PC-3 (cell line): ENCODE measurements at regions not wholly inside any gene's neighbourhood (a gene's known extent, or its start where the extent isn't known, plus 50 kb on each side); places are given as distances from the start of the nearest gene placed in this dataset.

Experiments
- ATAC-seq: fragments of 200-7000 bp; cut with Tn5 transposase; 2 replicates; pipeline ENCODE4 v1.9.1; 2020; ENCODE audit warnings: mild to moderate bottlenecking, moderate library complexity
- BruUV-seq: library from RNA; stranded (reverse); fragments of 400-500 nt; replicated peaks from 2 replicates; lab custom pipeline; 2021; lab: Mats Ljungman, UMichigan
- CTCF ChIA-PET: fragments of 300-600 bp; sonication (Branson Sonifier 250); formaldehyde crosslinking; loops from one replicate; lab custom pipeline; 2022; ENCODE audit warnings: antibody characterized with exemption; lab: Charles Lee
- POLR2A ChIA-PET: fragments of 300-600 bp; sonication (Branson Sonifier 250); formaldehyde crosslinking; loops from one replicate; lab custom pipeline; 2022; ENCODE audit warnings: antibody characterized with exemption; ENCODE audit not compliant: unreplicated experiment; lab: Charles Lee
- DNase-seq: peaks from one replicate; pipeline ENCODE4 v3.0.0-alpha.2; 2015
- H2AFZ ChIP-seq: fragments of 300-600 bp; sonication (generic); 2 replicates; pipeline ENCODE4 v1.6.0; 2016; ENCODE audit warnings: antibody characterized with exemption, low read length
- H3F3A ChIP-seq: fragments of 300-600 bp; sonication (generic); one replicate; pipeline ENCODE4 v1.6.0; 2017; ENCODE audit warnings: antibody characterized with exemption, low read length, control low read depth, mild to moderate bottlenecking; ENCODE audit not compliant: unreplicated experiment
- H3K27ac ChIP-seq: fragments of 300-600 bp; sonication (generic); 2 replicates; pipeline ENCODE4 v1.5.1; 2016; ENCODE audit warnings: mild to moderate bottlenecking, low read length
- H3K27me3 ChIP-seq: fragments of 300-600 bp; sonication (generic); 2 replicates; pipeline ENCODE4 v1.6.1; 2016; ENCODE audit warnings: low read length, mixed read lengths
- H3K36me3 ChIP-seq: fragments of 300-600 bp; sonication (generic); 2 replicates; pipeline ENCODE4 v1.6.1; 2016; ENCODE audit warnings: low read depth, mixed run types, low read length, mixed read lengths
- H3K4me1 ChIP-seq: fragments of 300-600 bp; sonication (generic); 2 replicates; pipeline ENCODE4 v1.5.1; 2016; ENCODE audit warnings: low read length; ENCODE audit not compliant: insufficient read depth
- H3K4me2 ChIP-seq: fragments of 300-600 bp; sonication (generic); 2 replicates; pipeline ENCODE4 v1.6.0; 2016; ENCODE audit warnings: low read length
- H3K4me3 ChIP-seq: fragments of 300-600 bp; sonication (generic); 2 replicates; pipeline ENCODE4 v1.5.1; 2016; ENCODE audit warnings: mild to moderate bottlenecking, low read length, mixed read lengths
- H3K79me2 ChIP-seq: fragments of 300-600 bp; sonication (generic); 2 replicates; pipeline ENCODE4 v1.6.1; 2017; ENCODE audit warnings: low read length, mixed read lengths
- H3K9ac ChIP-seq: fragments of 300-600 bp; sonication (generic); 2 replicates; pipeline ENCODE4 v1.6.0; 2016; ENCODE audit warnings: mild to moderate bottlenecking, low read length
- H3K9me2 ChIP-seq: fragments of 300-600 bp; sonication (generic); replicated peaks from 2 replicates; pipeline ENCODE4 v1.6.1; 2016; ENCODE audit warnings: mixed run types, low read length, mixed read lengths
- H3K9me3 ChIP-seq: fragments of 300-600 bp; sonication (generic); 2 replicates; pipeline ENCODE4 v1.6.1; 2016; ENCODE audit warnings: low read length, mixed read lengths
- H4K20me1 ChIP-seq: fragments of 300-600 bp; sonication (generic); 2 replicates; pipeline ENCODE4 v1.6.1; 2016; ENCODE audit warnings: low read length, mixed read lengths
- CTCF ChIP-seq: fragments of 300-600 bp; sonication (generic); conservative IDR thresholded peaks from 2 replicates; pipeline ENCODE4 v1.5.1; 2017; ENCODE audit warnings: antibody characterized with exemption, low read depth, mild to moderate bottlenecking, low read length
- EZH2 ChIP-seq: fragments of 300-600 bp; sonication (generic); IDR thresholded peaks from one replicate; pipeline ENCODE4 v1.6.1; 2017; ENCODE audit warnings: antibody characterized with exemption, mild to moderate bottlenecking, low read length; ENCODE audit not compliant: unreplicated experiment
- EZH2phosphoT487 ChIP-seq: fragments of 300-600 bp; sonication (generic); IDR thresholded peaks from 2 replicates; pipeline ENCODE4 v1.6.1; 2018; ENCODE audit warnings: mild to moderate bottlenecking, antibody characterized with exemption, low read length, borderline replicate concordance
- intact Hi-C: fragments of 100-400 bp; cut with micrococcal nuclease; formaldehyde crosslinking; loops from 2 replicates; pipeline ENCODE4 v1.9.0; 2023

- intact Hi-C loops: no loop called here
- Histone ChIP-seq H3K4me1 (peaks cover 38% of the 10 kb centered on the region), H3K27me3 (no peaks in the 10 kb centered on the region), H4K20me1 (no peaks in the 10 kb centered on the region), H2AFZ (0 out of 2 replicates have a peak overlapping the region, but pooled peaks have one; percentile 19), H3K27ac (peak overlapping the region; percentile 79), H3K36me3 (peaks cover 3% of the 10 kb centered on the region; the same call in 1 of the 2 replicates), H3K4me2 (peak overlapping the region; percentile 27), H3K9me3 (peaks cover 14% of the 10 kb centered on the region; the same call in 1 of the 2 replicates), H3F3A (no peaks in the 10 kb centered on the region), H3K79me2 (no peaks in the 10 kb centered on the region), H3K9ac (no peak overlapping the region), H3K4me3 (no peak overlapping the region), H3K9me2 (no peaks in the 10 kb centered on the region)
- ATAC-seq (peak; percentile 83), DNase-seq (peak; percentile 91)
- BruUV-seq: no TSS peak
- CTCF ChIA-PET: no interaction called here
- TF ChIP-seq EZH2 (no peak), CTCF (no peak), EZH2phosphoT487 (no peak)
- POLR2A ChIA-PET: interaction anchor here (0.6 to 0.8 kb wide), 3 partner anchors 9 to 605 kb away, joined by 3 to 4 read pairs (median 3); no protein-coding TSS in a partner anchor
Measured at GRCh38 chr21:35275776-35276175, 226.7 kb upstream of the RUNX1 start.

DNA sequence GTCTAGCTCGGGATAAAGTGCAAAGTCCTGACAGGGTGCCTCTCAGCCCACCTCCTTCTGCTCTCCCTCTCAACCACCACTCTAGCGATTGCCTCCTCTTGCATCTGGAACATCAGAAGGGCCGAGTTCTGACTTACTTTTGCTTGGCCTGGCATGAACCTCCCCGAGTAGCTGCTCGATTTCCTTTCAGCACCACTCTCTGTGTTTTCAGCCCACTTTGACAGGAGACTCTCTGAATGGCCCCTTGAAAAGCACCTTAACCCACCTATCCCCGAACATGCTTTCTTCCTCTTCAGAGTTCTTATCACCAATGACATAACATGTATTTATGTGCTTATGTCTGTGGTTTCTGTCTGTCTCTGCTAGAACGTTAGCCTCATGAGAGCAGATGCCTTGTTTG, 225.8 kb upstream of the RUNX1 start:
- H2AFZ ChIP-seq: no peak overlapping the region
- TF ChIP-seq EZH2phosphoT487 (no peak), EZH2 (no peak), CTCF (no peak)
- ChIA-PET CTCF (no interaction called here), POLR2A (no interaction called here)
- no peaks in the 10 kb centered on the region for H3K79me2 ChIP-seq
- no peaks in the 10 kb centered on the region for H3F3A ChIP-seq
- intact Hi-C loops: no loop called here
- DNase-seq (no peak), ATAC-seq (no peak)
- H3K27ac ChIP-seq: peak overlapping the region; percentile 79
- H3K4me3 ChIP-seq: no peak overlapping the region
- no peaks in the 10 kb centered on the region for H4K20me1 ChIP-seq
- no TSS peak for BruUV-seq
- no peaks in the 10 kb centered on the region for H3K9me2 ChIP-seq
- H3K36me3 ChIP-seq: peaks cover 3% of the 10 kb centered on the region; the same call in 1 of the 2 replicates
- H3K9me3 ChIP-seq: peaks cover 14% of the 10 kb centered on the region; the same call in 1 of the 2 replicates
- H3K9ac ChIP-seq: peak overlapping the region; percentile 17; the same call in 1 of the 2 replicates
- H3K4me1 ChIP-seq: peaks cover 38% of the 10 kb centered on the region
- no peaks in the 10 kb centered on the region for H3K27me3 ChIP-seq
- H3K4me2 ChIP-seq: peak overlapping the region; percentile 27; the same call in 1 of the 2 replicates

DNA sequence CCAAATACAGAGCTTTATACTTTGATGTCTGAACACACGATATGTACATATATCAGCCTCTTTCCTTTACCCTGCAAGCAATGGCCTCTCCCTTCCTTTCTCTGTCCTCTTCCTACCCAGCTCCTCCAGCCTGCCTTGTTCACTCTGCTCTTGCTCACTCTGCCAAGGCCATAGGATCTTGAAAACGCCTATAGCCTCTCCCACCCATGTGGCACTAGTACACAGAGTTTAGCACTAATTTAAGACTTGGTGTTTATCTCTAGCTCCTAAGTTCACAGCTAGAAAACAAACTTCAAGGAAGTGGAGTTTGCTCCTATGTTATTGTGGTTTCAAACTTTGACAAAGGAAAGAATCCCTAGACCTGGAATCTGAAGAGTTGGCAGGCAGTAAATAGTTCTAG, 225.0 kb upstream of the RUNX1 start:
- TF ChIP-seq EZH2 (no peak), CTCF (no peak), EZH2phosphoT487 (no peak)
- no TSS peak for BruUV-seq

More for the DNA sequence above, 225.0 kb upstream of the RUNX1 start:
- CTCF ChIA-PET: no interaction called here
- Histone ChIP-seq H3K9ac (no peak overlapping the region), H3K27ac (no peak overlapping the region), H3K27me3 (no peaks in the 10 kb centered on the region), H3K4me3 (no peak overlapping the region), H3K9me3 (peaks cover 13% of the 10 kb centered on the region; the same call in 1 of the 2 replicates), H3K4me1 (peaks cover 38% of the 10 kb centered on the region), H3K79me2 (no peaks in the 10 kb centered on the region), H3K4me2 (no peak overlapping the region), H3F3A (no peaks in the 10 kb centered on the region), H4K20me1 (no peaks in the 10 kb centered on the region), H2AFZ (no peak overlapping the region), H3K9me2 (no peaks in the 10 kb centered on the region), H3K36me3 (peaks cover 3% of the 10 kb centered on the region; the same call in 1 of the 2 replicates)
- DNase-seq (no peak), ATAC-seq (no peak)
- POLR2A ChIA-PET: no interaction called here
- intact Hi-C loops: no loop called here
